Neural cell (in vitro differentiated cells): ENCODE measurements at regions not wholly inside any gene's neighbourhood (a gene's known extent, or its start where the extent isn't known, plus 50 kb on each side); places are given as distances from the start of the nearest gene placed in this dataset.

Source experiments
- H2AFZ ChIP-seq: fragments of 200-600, 300-800 bp; sonication (generic), shearing (Covaris generic); 2 replicates; pipeline ENCODE4 v1.6.0; 2014; ENCODE audit warnings: low read depth, mild to moderate bottlenecking, antibody characterized with exemption, low read length, moderate library complexity
- H3F3A ChIP-seq: fragments of 200-600 bp; shearing (Covaris generic); 2 replicates; pipeline ENCODE4 v1.6.1; 2016; ENCODE audit warnings: mild to moderate bottlenecking, moderate library complexity, mixed read lengths, antibody characterized with exemption, low read length; ENCODE audit not compliant: insufficient read depth, poor library complexity, severe bottlenecking
- H3K27ac ChIP-seq: fragments of 200-600, 300-800 bp; sonication (generic), shearing (Covaris generic); 2 replicates; pipeline ENCODE4 v1.5.1; 2014; ENCODE audit warnings: mild to moderate bottlenecking, low read length, moderate library complexity
- H3K27me3 ChIP-seq: fragments of 300-800, 200-600 bp; sonication (generic), shearing (Covaris generic); 2 replicates; pipeline ENCODE4 v1.6.0; 2014; ENCODE audit warnings: mild to moderate bottlenecking, low read depth, low read length, moderate library complexity; ENCODE audit not compliant: insufficient read depth
- H3K36me3 ChIP-seq: fragments of 300-800, 200-600 bp; sonication (generic), shearing (Covaris generic); 2 replicates; pipeline ENCODE4 v1.5.1; 2014; ENCODE audit warnings: mild to moderate bottlenecking, antibody characterized with exemption, low read length, moderate library complexity; ENCODE audit not compliant: insufficient read depth
- H3K4me2 ChIP-seq: fragments of 300-800, 200-600 bp; sonication (generic), shearing (Covaris generic); 2 replicates; pipeline ENCODE4 v1.6.0; 2014; ENCODE audit warnings: mild to moderate bottlenecking, low read length
- H3K4me3 ChIP-seq: fragments of 300-800, 200-600 bp; sonication (generic), shearing (Covaris generic); 2 replicates; pipeline ENCODE4 v1.5.1; 2014; ENCODE audit warnings: mild to moderate bottlenecking, low read length, moderate library complexity
- H3K79me2 ChIP-seq: fragments of 200-600 bp; shearing (Covaris generic); replicated peaks from 2 replicates; pipeline ENCODE4 v1.6.0; 2014; ENCODE audit warnings: mild to moderate bottlenecking, low read length, moderate library complexity; ENCODE audit not compliant: insufficient read depth
- H3K9ac ChIP-seq: fragments of 300-800, 200-600 bp; sonication (generic), shearing (Covaris generic); 2 replicates; pipeline ENCODE4 v1.6.1; 2016; ENCODE audit warnings: mild to moderate bottlenecking, low read length, mixed read lengths
- H3K9me2 ChIP-seq: fragments of 200-600 bp; shearing (Covaris generic); 2 replicates; pipeline ENCODE4 v1.6.1; 2016; ENCODE audit warnings: mild to moderate bottlenecking, low read length, mixed read lengths; ENCODE audit not compliant: insufficient read depth
- H3K9me3 ChIP-seq: fragments of 200-600, 300-800 bp; sonication (generic), shearing (Covaris generic); 2 replicates; pipeline ENCODE4 v1.6.1; 2016; ENCODE audit warnings: mild to moderate bottlenecking, mixed run types, low read length, moderate library complexity, mixed read lengths
- H4K20me1 ChIP-seq: fragments of 200-600 bp; shearing (Covaris generic); 2 replicates; pipeline ENCODE4 v1.6.1; 2016; ENCODE audit warnings: mild to moderate bottlenecking, mixed run types; ENCODE audit not compliant: insufficient read depth
- CTCF ChIP-seq: fragments of 450-650 bp; IDR thresholded peaks from 2 replicates; pipeline ENCODE4 v1.5.1; 2014; ENCODE audit warnings: antibody characterized with exemption, mild to moderate bottlenecking, moderate library complexity; ENCODE audit not compliant: poor library complexity, severe bottlenecking
- EP300 ChIP-seq: fragments of 450-650 bp; conservative IDR thresholded peaks from 2 replicates; pipeline ENCODE4 v1.6.1; 2014; ENCODE audit warnings: antibody characterized with exemption, mild to moderate bottlenecking, moderate library complexity; ENCODE audit not compliant: poor library complexity, severe bottlenecking
- EZH2 ChIP-seq: fragments of 200-600, 300-800 bp; shearing (Covaris generic), sonication (generic); IDR thresholded peaks from 2 replicates; pipeline ENCODE4 v1.6.1; 2014; ENCODE audit warnings: antibody characterized with exemption, low read length, borderline replicate concordance, mild to moderate bottlenecking; ENCODE audit not compliant: insufficient read depth, poor library complexity, severe bottlenecking
- MXI1 ChIP-seq: fragments of 450-650 bp; conservative IDR thresholded peaks from 2 replicates; pipeline ENCODE4 v1.6.1; 2014; ENCODE audit warnings: antibody characterized with exemption, mild to moderate bottlenecking; ENCODE audit not compliant: poor library complexity, severe bottlenecking
- POLR2AphosphoS5 ChIP-seq: IDR thresholded peaks from 2 replicates; pipeline ENCODE4 v1.6.1; 2012
- RAD21 ChIP-seq: fragments of 450-650 bp; conservative IDR thresholded peaks from 2 replicates; pipeline ENCODE4 v1.6.1; 2014; ENCODE audit warnings: antibody characterized with exemption, mild to moderate bottlenecking, moderate library complexity
- SMC3 ChIP-seq: fragments of 450-650 bp; conservative IDR thresholded peaks from 2 replicates; pipeline ENCODE4 v1.6.1; 2014; ENCODE audit warnings: antibody characterized with exemption, mild to moderate bottlenecking, moderate library complexity; ENCODE audit not compliant: poor library complexity
- TAF1 ChIP-seq: IDR thresholded peaks from 2 replicates; pipeline ENCODE4 v1.6.1; 2012; ENCODE audit warnings: low read depth
- TF ChIP-seq, protein P1 (sequence below): IDR thresholded peaks from 2 replicates; pipeline ENCODE4 v1.6.1; 2012; ENCODE audit warnings: borderline replicate concordance

DNA sequence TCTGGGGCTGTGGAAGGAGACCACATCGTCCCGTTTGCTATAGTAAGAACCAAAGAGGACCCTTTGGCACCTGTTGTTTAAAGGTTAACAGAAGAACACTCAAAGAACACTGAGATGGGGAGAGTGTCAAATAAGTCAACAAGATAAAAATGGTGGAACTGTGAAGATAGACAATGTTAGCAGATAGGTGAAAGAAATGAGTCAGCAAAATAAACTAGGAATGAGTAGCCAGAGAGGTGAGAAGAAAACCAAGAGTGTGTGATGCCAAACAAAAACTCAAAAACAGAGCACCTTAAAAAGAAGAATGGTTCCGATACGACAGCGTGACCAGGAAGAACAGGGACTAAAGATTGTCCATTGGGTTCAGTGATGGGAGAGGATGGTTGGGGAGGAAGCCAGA, 74.7 kb upstream of the PIWIL1 start:
- H3K36me3 ChIP-seq = no peaks in the 10 kb centered on the region
- H3K27ac ChIP-seq = no peak overlapping the region
- H3K9me3 ChIP-seq = no peaks in the 10 kb centered on the region
- no peak overlapping the region for H3K4me3 ChIP-seq
- no peaks in the 10 kb centered on the region for H3K27me3 ChIP-seq
- no peak overlapping the region for H3K4me2 ChIP-seq
- no peaks in the 10 kb centered on the region for H3K79me2 ChIP-seq
- TF ChIP-seq EP300 = no peak
- TF ChIP-seq, protein P1, sequence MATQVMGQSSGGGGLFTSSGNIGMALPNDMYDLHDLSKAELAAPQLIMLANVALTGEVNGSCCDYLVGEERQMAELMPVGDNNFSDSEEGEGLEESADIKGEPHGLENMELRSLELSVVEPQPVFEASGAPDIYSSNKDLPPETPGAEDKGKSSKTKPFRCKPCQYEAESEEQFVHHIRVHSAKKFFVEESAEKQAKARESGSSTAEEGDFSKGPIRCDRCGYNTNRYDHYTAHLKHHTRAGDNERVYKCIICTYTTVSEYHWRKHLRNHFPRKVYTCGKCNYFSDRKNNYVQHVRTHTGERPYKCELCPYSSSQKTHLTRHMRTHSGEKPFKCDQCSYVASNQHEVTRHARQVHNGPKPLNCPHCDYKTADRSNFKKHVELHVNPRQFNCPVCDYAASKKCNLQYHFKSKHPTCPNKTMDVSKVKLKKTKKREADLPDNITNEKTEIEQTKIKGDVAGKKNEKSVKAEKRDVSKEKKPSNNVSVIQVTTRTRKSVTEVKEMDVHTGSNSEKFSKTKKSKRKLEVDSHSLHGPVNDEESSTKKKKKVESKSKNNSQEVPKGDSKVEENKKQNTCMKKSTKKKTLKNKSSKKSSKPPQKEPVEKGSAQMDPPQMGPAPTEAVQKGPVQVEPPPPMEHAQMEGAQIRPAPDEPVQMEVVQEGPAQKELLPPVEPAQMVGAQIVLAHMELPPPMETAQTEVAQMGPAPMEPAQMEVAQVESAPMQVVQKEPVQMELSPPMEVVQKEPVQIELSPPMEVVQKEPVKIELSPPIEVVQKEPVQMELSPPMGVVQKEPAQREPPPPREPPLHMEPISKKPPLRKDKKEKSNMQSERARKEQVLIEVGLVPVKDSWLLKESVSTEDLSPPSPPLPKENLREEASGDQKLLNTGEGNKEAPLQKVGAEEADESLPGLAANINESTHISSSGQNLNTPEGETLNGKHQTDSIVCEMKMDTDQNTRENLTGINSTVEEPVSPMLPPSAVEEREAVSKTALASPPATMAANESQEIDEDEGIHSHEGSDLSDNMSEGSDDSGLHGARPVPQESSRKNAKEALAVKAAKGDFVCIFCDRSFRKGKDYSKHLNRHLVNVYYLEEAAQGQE = no peak
- no peak for TF ChIP-seq RAD21
- no peak for TF ChIP-seq TAF1
- no peak for TF ChIP-seq SMC3
- no peak for TF ChIP-seq EZH2
- TF ChIP-seq MXI1 = no peak
- TF ChIP-seq POLR2AphosphoS5 = no peak
- TF ChIP-seq CTCF = no peak
- H3K9me2 ChIP-seq = no peaks in the 10 kb centered on the region
- H4K20me1 ChIP-seq = no peaks in the 10 kb centered on the region
- H2AFZ ChIP-seq = no peak overlapping the region
- no peak overlapping the region for H3K9ac ChIP-seq
- H3F3A ChIP-seq = no peaks in the 10 kb centered on the region

- no peak overlapping the region for H3K4me2 ChIP-seq
- no peaks in the 10 kb centered on the region for H3F3A ChIP-seq
- H2AFZ ChIP-seq = no peak overlapping the region
- H3K27ac ChIP-seq = no peak overlapping the region
- no peaks in the 10 kb centered on the region for H3K36me3 ChIP-seq
- H3K9ac ChIP-seq = no peak overlapping the region
- no peaks in the 10 kb centered on the region for H3K9me2 ChIP-seq
- H3K4me3 ChIP-seq = no peak overlapping the region
- H3K79me2 ChIP-seq = no peaks in the 10 kb centered on the region
- no peaks in the 10 kb centered on the region for H4K20me1 ChIP-seq
- no peaks in the 10 kb centered on the region for H3K9me3 ChIP-seq
- no peaks in the 10 kb centered on the region for H3K27me3 ChIP-seq
- TF ChIP-seq SMC3 = no peak
- TF ChIP-seq MXI1 = no peak
- no peak for TF ChIP-seq RAD21
- TF ChIP-seq, protein P1 = no peak
- TF ChIP-seq EP300 = no peak
- no peak for TF ChIP-seq EZH2
- TF ChIP-seq POLR2AphosphoS5 = no peak
- no peak for TF ChIP-seq TAF1
- TF ChIP-seq CTCF = no peak
Measured at GRCh38 chr12:130263996-130264395, 73.7 kb upstream of the PIWIL1 start.
